ENCODE measurements at regions not wholly inside any gene's neighbourhood (a gene's known extent, or its start where the extent isn't known, plus 50 kb on each side); places are given as distances from the start of the nearest gene placed in this dataset.

GRCh38 chr17:27982688-27983087 is 59.8 kb upstream of the NLK start:
- TF ChIP-seq POLR2AphosphoS5 (IDR thresholded peaks at IDR 0.05; ENCODE audit: low read depth, low read length) = no peak
- no peak for TF ChIP-seq POU2F2 (IDR thresholded peaks at IDR 0.05; ENCODE audit: low read depth, low read length)
- TF ChIP-seq POLR2A (IDR thresholded peaks at IDR 0.05; ENCODE audit: low read depth, low read length) = no peak
- no peak for TF ChIP-seq TAF1 (IDR thresholded peaks at IDR 0.05; ENCODE audit: low read depth, low read length)
